Spleen (tissue), 7 donors: ENCODE measurements at regions not wholly inside any gene's neighbourhood (a gene's known extent, or its start where the extent isn't known, plus 50 kb on each side); places are given as distances from the start of the nearest gene placed in this dataset.

Source experiments
- POLR2A ChIP-seq, 3 donors: fragments of 450-650 bp; IDR thresholded peaks; one replicate each; pipeline ENCODE4 v1.5.1; 2017; ENCODE audit warnings: antibody characterized with exemption in 3 of 3, mild to moderate bottlenecking in 1 of 3
- POLR2AphosphoS5 ChIP-seq, 3 donors: sonication (generic); formaldehyde crosslinking; IDR thresholded peaks; one replicate each; pipeline ENCODE4 v1.5.1; 2017; ENCODE audit warnings: antibody characterized with exemption in 3 of 3
- TF ChIP-seq, protein P1 (sequence below), 11 experiments: fragments of 200-600 bp in 7 of 11; fragments of 450-650 bp in 4 of 11; sonication (generic) in 4 of 11; IDR thresholded peaks in 8 of 11; conservative IDR thresholded peaks in 3 of 11; 1 replicate in 7 of 11; 2 replicates in 4 of 11; pipeline versions ENCODE4 v1.4.0 to v1.8.0; 2016 to 2021; ENCODE audit warnings: antibody characterized with exemption in 11 of 11, inconsistent platforms in 4 of 11, mild to moderate bottlenecking in 1 of 11
- donor health status: DM: no; HTN: no; CAD: no; lungs with moderate emphysema.
- donor health status: DM: no; HTN: no; CAD: no.
- donor health status: DM: no; HTN: no; CAD: no.

DNA sequence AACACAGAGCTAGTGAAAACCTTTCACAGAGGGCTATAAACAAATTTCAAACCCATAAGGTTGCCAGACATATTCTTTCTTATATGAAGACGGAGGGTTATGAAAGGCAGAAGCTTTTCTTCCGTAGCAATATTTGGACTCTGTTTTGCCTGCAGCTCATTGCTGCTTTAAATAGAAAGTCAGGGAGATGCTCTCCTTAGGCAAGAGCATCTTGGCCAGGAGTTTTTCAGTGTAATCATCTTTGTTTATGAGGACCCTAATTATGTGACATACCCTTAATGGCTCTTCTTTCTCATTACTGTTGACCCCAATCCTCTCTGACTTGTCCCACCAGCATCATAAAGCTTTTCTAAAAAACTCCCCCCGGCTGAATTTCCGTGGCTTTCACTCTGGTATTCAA lies 433.4 kb upstream of the NRXN1 start:
- TF ChIP-seq, protein P1, sequence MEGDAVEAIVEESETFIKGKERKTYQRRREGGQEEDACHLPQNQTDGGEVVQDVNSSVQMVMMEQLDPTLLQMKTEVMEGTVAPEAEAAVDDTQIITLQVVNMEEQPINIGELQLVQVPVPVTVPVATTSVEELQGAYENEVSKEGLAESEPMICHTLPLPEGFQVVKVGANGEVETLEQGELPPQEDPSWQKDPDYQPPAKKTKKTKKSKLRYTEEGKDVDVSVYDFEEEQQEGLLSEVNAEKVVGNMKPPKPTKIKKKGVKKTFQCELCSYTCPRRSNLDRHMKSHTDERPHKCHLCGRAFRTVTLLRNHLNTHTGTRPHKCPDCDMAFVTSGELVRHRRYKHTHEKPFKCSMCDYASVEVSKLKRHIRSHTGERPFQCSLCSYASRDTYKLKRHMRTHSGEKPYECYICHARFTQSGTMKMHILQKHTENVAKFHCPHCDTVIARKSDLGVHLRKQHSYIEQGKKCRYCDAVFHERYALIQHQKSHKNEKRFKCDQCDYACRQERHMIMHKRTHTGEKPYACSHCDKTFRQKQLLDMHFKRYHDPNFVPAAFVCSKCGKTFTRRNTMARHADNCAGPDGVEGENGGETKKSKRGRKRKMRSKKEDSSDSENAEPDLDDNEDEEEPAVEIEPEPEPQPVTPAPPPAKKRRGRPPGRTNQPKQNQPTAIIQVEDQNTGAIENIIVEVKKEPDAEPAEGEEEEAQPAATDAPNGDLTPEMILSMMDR (IDR thresholded peaks at IDR 0.05 in 8 of 11, conservative IDR thresholded peaks at IDR 0.05 in 3 of 11): no peak
- TF ChIP-seq POLR2A (IDR thresholded peaks at IDR 0.05) (no peak), POLR2AphosphoS5 (IDR thresholded peaks at IDR 0.05) (no peak)
